ENCODE measurements at regions not wholly inside any gene's neighbourhood (a gene's known extent, or its start where the extent isn't known, plus 50 kb on each side); places are given as distances from the start of the nearest gene placed in this dataset.
A peak's percentile ranks its signal among the peaks of the same experiment; 100 is the strongest.
"Not testable (repeated sequence)": the region's sequence is repeated elsewhere in the genome, so short reads cannot be mapped to it uniquely, and the experiment has no call there.

DNA sequence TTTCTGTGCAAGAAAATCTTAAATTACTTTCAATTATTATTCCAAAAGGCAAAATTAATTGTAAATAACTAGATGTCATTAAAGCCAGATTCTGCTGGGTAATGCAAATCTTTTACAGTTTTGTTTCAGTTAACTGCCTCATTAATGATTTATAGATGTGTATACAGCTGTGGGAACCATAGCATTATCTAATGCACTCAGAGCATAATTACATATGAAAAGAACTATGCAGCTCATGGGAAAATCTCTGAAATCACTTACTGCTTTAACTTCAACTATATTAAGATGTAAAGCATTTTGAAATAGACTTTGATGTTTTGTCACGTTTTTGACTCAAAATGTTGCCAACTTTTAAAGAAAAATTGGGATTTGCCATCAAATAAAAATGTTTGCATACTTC, 630.3 kb upstream of the KLHL4 start:
- H3K4me1 ChIP-seq (ENCODE audit: insufficient read depth, low read length) = no peaks in the 10 kb centered on the region
- H3K27ac ChIP-seq (ENCODE audit: low read length) = no peak overlapping the region
- H3K27me3 ChIP-seq (ENCODE audit: insufficient read depth, low read length) = no peaks in the 10 kb centered on the region
- no peaks in the 10 kb centered on the region for H3K36me3 ChIP-seq (ENCODE audit: insufficient read depth, low read depth, low read length)
- no peaks in the 10 kb centered on the region for H3K9me3 ChIP-seq (ENCODE audit: insufficient read depth, low read depth, low read length)
- H3K4me3 ChIP-seq (ENCODE audit: low read length) = no peak overlapping the region
- H3K9ac ChIP-seq (ENCODE audit: low read depth, low read length) = no peak overlapping the region

DNA sequence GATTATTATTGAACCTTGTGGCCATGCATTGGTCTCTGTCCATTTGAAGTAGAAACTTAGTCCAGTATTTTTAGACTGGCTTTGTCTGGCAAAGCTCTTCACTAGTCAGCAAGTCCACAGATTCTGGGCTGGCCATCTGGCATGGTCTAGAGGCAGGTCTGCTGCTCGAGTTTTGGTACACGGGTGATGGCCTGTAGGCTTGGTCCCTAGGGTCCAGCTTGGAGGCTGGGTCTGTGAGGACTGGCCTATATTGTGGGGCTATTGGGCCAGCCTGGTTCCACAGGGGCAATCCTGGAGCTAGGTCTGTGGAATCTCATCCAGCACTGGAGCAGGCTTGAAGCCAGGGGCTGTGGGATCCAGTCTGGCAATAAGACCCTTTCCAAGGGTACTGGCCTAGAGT, 607.6 kb upstream of the KLHL4 start:
- Histone ChIP-seq H3K27ac (ENCODE audit: low read length) (no peak overlapping the region), H3K9me3 (ENCODE audit: insufficient read depth, low read depth, low read length) (no peaks in the 10 kb centered on the region), H3K36me3 (ENCODE audit: insufficient read depth, low read depth, low read length) (no peaks in the 10 kb centered on the region), H3K27me3 (ENCODE audit: insufficient read depth, low read length) (no peaks in the 10 kb centered on the region), H3K4me3 (ENCODE audit: low read length) (no peak overlapping the region), H3K9ac (ENCODE audit: low read depth, low read length) (no peak overlapping the region), H3K4me1 (ENCODE audit: insufficient read depth, low read length) (no peaks in the 10 kb centered on the region)

DNA sequence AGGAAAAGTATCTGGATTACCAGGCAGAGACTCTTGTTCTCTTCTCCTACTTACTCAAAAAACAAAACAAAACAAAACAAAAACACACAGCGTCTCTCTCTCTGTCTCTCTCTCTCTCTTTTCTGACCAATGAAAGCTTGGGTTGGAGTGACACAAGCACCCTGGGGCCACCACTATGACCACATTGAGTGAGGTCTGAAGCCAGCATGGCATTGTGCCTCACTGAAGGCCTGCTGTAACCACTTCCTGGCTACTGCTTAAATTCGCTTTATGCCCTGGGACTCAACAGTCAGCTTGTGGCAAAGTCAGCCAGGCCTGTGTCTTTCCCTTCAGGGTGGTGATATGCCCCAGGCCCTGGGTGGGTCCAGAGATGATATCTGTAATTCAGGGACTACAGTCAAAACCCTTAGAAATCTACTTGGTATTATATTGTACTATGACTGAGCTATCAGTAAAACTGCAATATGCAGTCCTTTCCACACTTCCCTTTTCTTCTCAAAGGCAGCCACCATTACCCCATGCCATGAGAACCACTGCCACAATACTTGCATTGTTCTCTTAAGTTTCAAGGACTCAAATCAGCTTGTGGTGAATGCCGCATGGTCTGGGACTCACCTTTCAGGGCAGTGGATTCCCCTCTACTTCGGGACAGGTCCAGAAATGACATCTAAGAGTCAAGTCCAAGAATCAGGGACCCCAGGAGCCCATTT, 606.8 kb upstream of the KLHL4 start:
- no peaks in the 10 kb centered on the region for H3K9me3 ChIP-seq (ENCODE audit: insufficient read depth, low read depth, low read length)
- no peak overlapping the region for H3K4me3 ChIP-seq (ENCODE audit: low read length)

DNA sequence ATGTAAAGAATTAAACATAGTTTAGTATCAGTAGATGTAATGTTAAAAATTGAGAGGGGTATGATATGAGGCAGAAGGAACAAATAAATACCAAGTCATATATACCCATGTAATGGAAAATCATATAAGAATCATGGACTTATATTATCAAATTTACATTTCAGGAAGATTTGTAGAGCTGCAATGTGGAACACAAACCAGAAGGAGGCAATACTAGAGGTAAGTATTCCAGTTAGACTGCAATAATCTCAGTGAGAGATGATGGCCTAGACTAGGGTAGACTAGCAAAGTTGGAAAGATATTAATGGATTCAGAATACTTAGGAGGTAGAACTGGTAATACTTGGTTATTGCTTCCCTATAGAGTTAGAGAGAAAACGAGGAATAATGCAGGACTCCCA, 603.0 kb upstream of the KLHL4 start:
- no peaks in the 10 kb centered on the region for H3K9me3 ChIP-seq (ENCODE audit: insufficient read depth, low read depth, low read length)
- no peak overlapping the region for H3K9ac ChIP-seq (ENCODE audit: low read depth, low read length)
- no peaks in the 10 kb centered on the region for H3K4me1 ChIP-seq (ENCODE audit: insufficient read depth, low read length)
- no peaks in the 10 kb centered on the region for H3K27me3 ChIP-seq (ENCODE audit: insufficient read depth, low read length)
- H3K4me3 ChIP-seq (ENCODE audit: low read length) = no peak overlapping the region
- no peaks in the 10 kb centered on the region for H3K36me3 ChIP-seq (ENCODE audit: insufficient read depth, low read depth, low read length)
- H3K27ac ChIP-seq (ENCODE audit: low read length) = no peak overlapping the region

More for the DNA sequence above, 606.8 kb upstream of the KLHL4 start:
- Histone ChIP-seq H3K4me1 (ENCODE audit: insufficient read depth, low read length) (no peaks in the 10 kb centered on the region), H3K27me3 (ENCODE audit: insufficient read depth, low read length) (no peaks in the 10 kb centered on the region), H3K36me3 (ENCODE audit: insufficient read depth, low read depth, low read length) (no peaks in the 10 kb centered on the region), H3K27ac (ENCODE audit: low read length) (no peak overlapping the region), H3K9ac (ENCODE audit: low read depth, low read length) (no peak overlapping the region)

DNA sequence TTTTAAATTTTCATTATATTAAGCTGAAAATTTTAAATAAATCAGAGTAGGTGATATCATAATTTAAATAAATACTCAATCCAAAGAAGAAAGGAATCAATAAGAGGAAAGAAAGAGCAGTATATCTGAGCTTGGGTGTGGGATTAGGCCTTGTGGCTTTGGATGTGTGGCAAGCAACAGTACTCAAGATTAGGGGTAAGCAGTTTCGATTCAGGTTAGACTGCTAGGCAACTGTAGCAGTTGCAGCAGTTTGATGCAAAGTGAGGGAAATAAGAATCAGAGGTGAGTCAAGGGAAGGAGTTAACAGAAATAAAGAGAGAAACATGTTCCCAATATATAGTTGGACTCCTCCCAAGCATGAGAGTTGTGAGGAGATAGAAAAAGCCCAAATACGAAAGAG, 599.6 kb upstream of the KLHL4 start:
- Histone ChIP-seq H3K9ac (ENCODE audit: low read depth, low read length) (no peak overlapping the region), H3K4me1 (ENCODE audit: insufficient read depth, low read length) (no peaks in the 10 kb centered on the region), H3K4me3 (ENCODE audit: low read length) (no peak overlapping the region), H3K27me3 (ENCODE audit: insufficient read depth, low read length) (no peaks in the 10 kb centered on the region), H3K36me3 (ENCODE audit: insufficient read depth, low read depth, low read length) (no peaks in the 10 kb centered on the region), H3K27ac (ENCODE audit: low read length) (no peak overlapping the region), H3K9me3 (ENCODE audit: insufficient read depth, low read depth, low read length) (no peaks in the 10 kb centered on the region)

DNA sequence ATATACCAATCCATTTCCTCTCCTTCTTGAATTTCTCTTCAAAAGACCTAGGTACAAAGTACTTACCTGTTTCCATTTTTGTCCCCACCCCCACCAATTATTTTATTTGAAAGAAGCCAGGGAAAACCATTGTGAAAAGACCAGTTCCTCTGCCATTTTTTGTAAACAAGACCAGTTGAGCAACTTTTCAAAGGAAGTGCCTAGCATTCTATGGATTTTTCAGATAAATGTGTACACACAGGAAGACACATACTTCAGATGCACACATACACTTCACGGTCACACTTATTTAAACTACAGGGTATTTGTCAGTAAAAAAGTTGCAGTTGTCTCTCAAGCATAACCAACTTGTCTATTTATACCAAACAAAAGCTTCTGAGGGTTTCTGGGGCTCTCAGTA, 587.2 kb upstream of the KLHL4 start:
- Histone ChIP-seq H3K9ac (ENCODE audit: low read depth, low read length) (no peak overlapping the region), H3K36me3 (ENCODE audit: insufficient read depth, low read depth, low read length) (no peaks in the 10 kb centered on the region), H3K27ac (ENCODE audit: low read length) (no peak overlapping the region), H3K4me3 (ENCODE audit: low read length) (no peak overlapping the region), H3K9me3 (ENCODE audit: insufficient read depth, low read depth, low read length) (no peaks in the 10 kb centered on the region), H3K27me3 (ENCODE audit: insufficient read depth, low read length) (no peaks in the 10 kb centered on the region), H3K4me1 (ENCODE audit: insufficient read depth, low read length) (no peaks in the 10 kb centered on the region)

DNA sequence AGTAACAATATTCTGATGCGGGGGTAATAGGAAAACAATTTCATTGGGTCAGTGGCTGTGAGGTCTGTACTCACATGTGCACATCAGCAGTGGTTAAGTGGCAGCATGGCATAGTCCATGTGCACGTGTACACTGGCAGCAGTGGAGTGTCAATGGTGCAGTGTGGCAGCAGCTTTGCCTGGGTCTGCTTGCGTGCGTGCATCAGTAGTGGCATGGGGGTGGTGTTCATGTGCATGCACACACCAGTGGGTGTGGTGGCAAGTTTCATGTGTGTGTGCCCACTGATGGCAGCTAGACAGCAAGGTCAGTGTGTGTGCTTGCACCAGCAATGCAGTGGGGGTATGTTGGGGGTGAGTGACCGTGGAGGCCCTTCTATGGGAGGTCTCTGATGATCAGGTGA, 581.6 kb upstream of the KLHL4 start:
- Histone ChIP-seq H3K9ac (ENCODE audit: low read depth, low read length) (no peak overlapping the region), H3K27me3 (ENCODE audit: insufficient read depth, low read length) (no peaks in the 10 kb centered on the region), H3K9me3 (ENCODE audit: insufficient read depth, low read depth, low read length) (no peaks in the 10 kb centered on the region), H3K36me3 (ENCODE audit: insufficient read depth, low read depth, low read length) (no peaks in the 10 kb centered on the region), H3K4me3 (ENCODE audit: low read length) (no peak overlapping the region), H3K27ac (ENCODE audit: low read length) (no peak overlapping the region), H3K4me1 (ENCODE audit: insufficient read depth, low read length) (no peaks in the 10 kb centered on the region)

DNA sequence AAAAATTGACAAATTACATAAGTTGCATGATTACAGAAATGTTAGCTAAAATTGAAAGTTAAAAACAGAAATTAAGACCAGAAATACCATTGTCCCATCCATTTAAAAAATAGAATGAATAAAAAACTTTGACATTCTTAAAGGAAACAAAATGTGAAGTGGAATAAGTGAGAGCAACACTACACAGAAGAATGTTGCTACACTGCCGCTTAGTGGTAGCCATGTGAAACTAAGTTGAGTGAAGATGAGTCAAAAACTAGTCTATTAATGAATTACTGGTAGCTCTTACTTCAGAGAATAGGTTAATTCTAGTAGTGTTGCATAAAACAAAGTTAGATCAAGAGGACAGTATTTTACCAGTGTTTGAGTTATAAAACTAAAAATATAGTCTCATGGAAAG, 571.0 kb upstream of the KLHL4 start:
- Histone ChIP-seq H3K36me3 (ENCODE audit: insufficient read depth, low read depth, low read length) (no peaks in the 10 kb centered on the region), H3K9me3 (ENCODE audit: insufficient read depth, low read depth, low read length) (no peaks in the 10 kb centered on the region), H3K4me1 (ENCODE audit: insufficient read depth, low read length) (no peaks in the 10 kb centered on the region), H3K27ac (ENCODE audit: low read length) (no peak overlapping the region), H3K9ac (ENCODE audit: low read depth, low read length) (no peak overlapping the region), H3K27me3 (ENCODE audit: insufficient read depth, low read length) (no peaks in the 10 kb centered on the region), H3K4me3 (ENCODE audit: low read length) (no peak overlapping the region)

DNA sequence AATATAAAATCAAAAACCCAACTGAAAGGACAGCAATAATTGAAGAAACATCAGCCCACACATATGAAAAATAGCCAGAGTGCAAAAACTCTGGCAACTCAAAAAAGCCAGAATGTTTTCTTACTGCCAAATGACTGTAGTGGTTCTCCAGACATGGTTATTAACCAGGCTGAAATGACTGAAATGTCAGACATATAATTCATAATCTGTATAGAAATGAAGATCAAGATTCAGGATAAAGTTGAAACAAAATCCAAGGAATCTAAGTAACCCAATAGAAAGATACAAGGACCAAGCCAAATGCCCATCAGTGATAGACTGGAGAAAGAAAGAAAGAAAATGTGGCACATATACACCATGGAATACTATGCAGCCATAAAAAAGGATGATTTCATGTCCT, 553.3 kb upstream of the KLHL4 start:
- H3K9ac ChIP-seq (ENCODE audit: low read depth, low read length) = no peak overlapping the region

DNA sequence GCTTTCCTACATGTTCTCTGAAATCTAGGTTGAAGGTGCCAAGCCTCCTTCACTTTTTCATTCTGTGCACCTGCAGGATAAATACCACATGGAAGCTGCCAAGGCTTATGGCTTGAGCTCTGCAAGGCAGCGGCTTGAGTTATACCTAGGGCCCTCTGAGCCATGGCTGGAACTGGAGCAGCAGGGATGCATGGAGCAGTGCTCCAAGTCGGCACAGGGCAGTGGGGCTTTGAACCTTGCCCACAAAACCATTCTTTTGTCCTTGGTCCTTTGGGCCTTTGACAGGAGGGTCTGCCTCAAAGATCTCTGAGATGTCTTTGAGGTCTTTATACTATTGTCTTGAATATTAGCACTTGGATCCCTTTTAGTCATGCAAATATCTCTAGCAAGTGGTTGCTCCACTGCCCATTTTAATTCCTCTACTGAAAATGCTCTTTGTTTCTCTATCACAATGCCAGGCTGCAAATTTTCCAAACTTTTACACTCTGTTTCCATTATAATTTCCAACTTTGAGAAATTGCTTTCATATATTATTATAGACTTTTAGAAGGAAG, 536.2 kb upstream of the KLHL4 start:
- no peak overlapping the region for H3K9ac ChIP-seq (ENCODE audit: low read depth, low read length)
- no peaks in the 10 kb centered on the region; the same call in 1 of the 2 replicates for H3K4me1 ChIP-seq (ENCODE audit: insufficient read depth, low read length)
- H3K4me3 ChIP-seq (ENCODE audit: low read length) = no peak overlapping the region
- no peaks in the 10 kb centered on the region for H3K9me3 ChIP-seq (ENCODE audit: insufficient read depth, low read depth, low read length)
- H3K27ac ChIP-seq (ENCODE audit: low read length) = no peak overlapping the region
- H3K27me3 ChIP-seq (ENCODE audit: insufficient read depth, low read length) = no peaks in the 10 kb centered on the region
- no peaks in the 10 kb centered on the region for H3K36me3 ChIP-seq (ENCODE audit: insufficient read depth, low read depth, low read length)

More for the DNA sequence above, 553.3 kb upstream of the KLHL4 start:
- Histone ChIP-seq H3K27me3 (ENCODE audit: insufficient read depth, low read length) (no peaks in the 10 kb centered on the region), H3K27ac (ENCODE audit: low read length) (no peak overlapping the region), H3K4me3 (ENCODE audit: low read length) (no peak overlapping the region), H3K9me3 (ENCODE audit: insufficient read depth, low read depth, low read length) (no peaks in the 10 kb centered on the region), H3K36me3 (ENCODE audit: insufficient read depth, low read depth, low read length) (no peaks in the 10 kb centered on the region), H3K4me1 (ENCODE audit: insufficient read depth, low read length) (no peaks in the 10 kb centered on the region)

DNA sequence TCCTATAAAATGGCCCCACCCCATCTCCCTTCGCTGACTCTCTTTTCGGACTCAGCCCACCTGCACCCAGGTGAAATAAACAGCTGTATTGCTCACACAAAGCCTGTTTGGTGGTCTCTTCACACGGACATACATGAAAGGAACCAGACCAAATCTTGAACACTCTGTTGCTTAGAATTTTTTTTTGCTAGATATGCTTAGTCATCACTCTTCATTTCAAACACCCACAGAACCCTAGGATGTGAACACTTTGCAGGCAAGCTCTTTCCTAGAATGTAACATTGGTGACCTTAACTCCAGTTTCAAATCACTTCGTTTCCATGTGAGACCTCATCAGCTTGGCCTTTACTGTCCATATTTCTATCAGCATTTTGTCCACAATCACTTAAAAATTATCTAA, 530.3 kb upstream of the KLHL4 start:
- H3K27me3 ChIP-seq (ENCODE audit: insufficient read depth, low read length); H3K36me3 ChIP-seq (ENCODE audit: insufficient read depth, low read depth, low read length); H3K9me3 ChIP-seq (ENCODE audit: insufficient read depth, low read depth, low read length); H3K4me1 ChIP-seq (ENCODE audit: insufficient read depth, low read length); H3K4me3 ChIP-seq (ENCODE audit: low read length); H3K27ac ChIP-seq (ENCODE audit: low read length); H3K9ac ChIP-seq (ENCODE audit: low read depth, low read length): not testable (repeated sequence)

DNA sequence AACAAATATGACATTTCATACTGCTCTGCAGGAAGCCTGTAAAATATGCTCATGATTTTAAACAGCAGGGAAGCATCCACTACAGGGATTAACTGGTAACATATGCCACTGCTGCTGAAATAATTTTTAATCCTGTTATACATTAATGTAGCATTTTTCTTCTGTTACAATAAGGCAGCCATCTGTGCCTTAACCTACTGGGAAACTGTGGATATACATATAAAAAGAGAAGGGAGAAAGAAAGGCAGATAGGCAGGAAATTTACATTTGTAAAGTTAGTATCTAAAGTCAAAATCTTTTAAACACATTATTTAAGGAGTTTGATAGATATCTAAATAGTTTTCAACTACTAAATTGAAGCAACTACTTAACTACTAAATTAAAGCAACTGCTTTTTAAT, 514.6 kb upstream of the KLHL4 start:
- H3K27me3 ChIP-seq (ENCODE audit: insufficient read depth, low read length) = no peaks in the 10 kb centered on the region
- H3K36me3 ChIP-seq (ENCODE audit: insufficient read depth, low read depth, low read length) = no peaks in the 10 kb centered on the region
- peaks cover 3% of the 10 kb centered on the region; the same call in 1 of the 2 replicates for H3K9me3 ChIP-seq (ENCODE audit: insufficient read depth, low read depth, low read length)
- H3K4me3 ChIP-seq (ENCODE audit: low read length) = peak overlapping the region; percentile 30; the same call in 1 of the 2 replicates
- no peak overlapping the region for H3K9ac ChIP-seq (ENCODE audit: low read depth, low read length)
- no peak overlapping the region for H3K27ac ChIP-seq (ENCODE audit: low read length)
- peaks cover 10% of the 10 kb centered on the region; the same call in 1 of the 2 replicates for H3K4me1 ChIP-seq (ENCODE audit: insufficient read depth, low read length)

All from iPS-20b (cell line).